ENCODE measurements at regions not wholly inside any gene's neighbourhood (a gene's known extent, or its start where the extent isn't known, plus 50 kb on each side); places are given as distances from the start of the nearest gene placed in this dataset.

DNA sequence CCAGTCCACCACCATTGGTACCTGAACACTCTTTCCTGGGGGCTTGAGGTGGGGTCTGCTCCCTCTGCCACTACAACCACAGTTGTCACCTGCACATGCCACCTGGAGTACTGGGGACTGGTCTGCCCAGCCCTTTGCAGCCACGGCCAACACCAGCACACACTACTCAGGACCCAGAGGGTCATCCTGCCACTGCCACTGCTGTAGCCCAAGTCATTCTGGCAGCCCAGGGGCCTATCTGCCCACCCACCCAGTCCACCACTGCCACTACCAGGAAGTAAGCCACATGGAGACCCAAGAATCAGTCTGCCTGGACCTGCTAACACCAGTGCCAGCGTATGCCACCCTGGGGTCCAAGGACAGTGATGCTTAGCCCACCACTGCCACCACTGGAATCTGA, 302.4 kb upstream of the TRPC7 start:
- no peak for ATAC-seq
- intact Hi-C loops (cut with micrococcal nuclease): no loop called here
- Mint-ChIP-seq H3K4me3 (no peak overlapping the region), H3K27ac (no peak overlapping the region), H3K4me1 (ENCODE audit: low read depth) (no peaks in the 10 kb centered on the region), H3K27me3 (no peaks in the 10 kb centered on the region), H3K36me3 (ENCODE audit: low read depth) (no peaks in the 10 kb centered on the region), H3K9me3 (peaks cover 1% of the 10 kb centered on the region)
- POLR2A ChIA-PET: no interaction called here
- TF ChIP-seq, protein P1, sequence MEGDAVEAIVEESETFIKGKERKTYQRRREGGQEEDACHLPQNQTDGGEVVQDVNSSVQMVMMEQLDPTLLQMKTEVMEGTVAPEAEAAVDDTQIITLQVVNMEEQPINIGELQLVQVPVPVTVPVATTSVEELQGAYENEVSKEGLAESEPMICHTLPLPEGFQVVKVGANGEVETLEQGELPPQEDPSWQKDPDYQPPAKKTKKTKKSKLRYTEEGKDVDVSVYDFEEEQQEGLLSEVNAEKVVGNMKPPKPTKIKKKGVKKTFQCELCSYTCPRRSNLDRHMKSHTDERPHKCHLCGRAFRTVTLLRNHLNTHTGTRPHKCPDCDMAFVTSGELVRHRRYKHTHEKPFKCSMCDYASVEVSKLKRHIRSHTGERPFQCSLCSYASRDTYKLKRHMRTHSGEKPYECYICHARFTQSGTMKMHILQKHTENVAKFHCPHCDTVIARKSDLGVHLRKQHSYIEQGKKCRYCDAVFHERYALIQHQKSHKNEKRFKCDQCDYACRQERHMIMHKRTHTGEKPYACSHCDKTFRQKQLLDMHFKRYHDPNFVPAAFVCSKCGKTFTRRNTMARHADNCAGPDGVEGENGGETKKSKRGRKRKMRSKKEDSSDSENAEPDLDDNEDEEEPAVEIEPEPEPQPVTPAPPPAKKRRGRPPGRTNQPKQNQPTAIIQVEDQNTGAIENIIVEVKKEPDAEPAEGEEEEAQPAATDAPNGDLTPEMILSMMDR (IDR thresholded peaks at IDR 0.05): no peak
- DNase-seq: no peak
- CTCF ChIA-PET: no interaction called here

DNA sequence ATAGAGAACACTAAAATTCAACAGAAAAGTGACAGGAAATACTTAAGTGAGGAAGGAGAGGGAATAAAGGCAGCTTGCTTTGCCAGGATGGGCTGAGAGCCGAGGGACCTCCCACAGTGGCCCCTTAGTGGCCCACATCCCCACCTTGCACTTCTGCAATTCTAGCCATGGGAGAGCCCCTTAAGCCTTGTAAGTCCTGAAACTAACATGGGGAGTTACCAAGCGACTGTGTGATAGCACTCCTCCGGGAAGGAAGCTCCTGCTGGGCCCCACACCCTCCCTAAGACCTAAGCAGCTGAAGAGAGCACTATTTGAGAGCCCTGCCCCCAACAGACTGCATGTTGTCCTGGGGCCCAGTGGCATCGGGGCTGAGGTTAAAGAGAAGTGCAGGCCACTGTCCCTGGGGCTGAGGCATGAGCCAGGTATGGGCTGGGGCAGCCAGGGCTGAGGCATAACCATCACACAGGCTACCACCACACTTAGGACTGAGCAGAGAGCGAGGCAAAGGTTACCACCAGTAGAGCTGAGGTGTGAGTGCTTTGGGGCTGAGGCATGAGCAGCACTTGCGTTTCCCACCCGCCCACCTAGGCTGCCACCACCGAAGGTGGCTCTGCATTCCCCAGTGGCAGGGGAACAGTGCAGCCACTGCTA, 301.8 kb upstream of the TRPC7 start:
- Mint-ChIP-seq H3K27me3 (no peaks in the 10 kb centered on the region), H3K36me3 (ENCODE audit: low read depth) (no peaks in the 10 kb centered on the region), H3K27ac (no peak overlapping the region), H3K4me1 (ENCODE audit: low read depth) (no peaks in the 10 kb centered on the region), H3K4me3 (no peak overlapping the region), H3K9me3 (peaks cover 1% of the 10 kb centered on the region)
- ChIA-PET CTCF (no interaction called here), POLR2A (no interaction called here)
- DNase-seq (no peak), ATAC-seq (no peak)
- TF ChIP-seq, protein P1 (IDR thresholded peaks at IDR 0.05): no peak
- intact Hi-C loops (cut with micrococcal nuclease): no loop called here

DNA sequence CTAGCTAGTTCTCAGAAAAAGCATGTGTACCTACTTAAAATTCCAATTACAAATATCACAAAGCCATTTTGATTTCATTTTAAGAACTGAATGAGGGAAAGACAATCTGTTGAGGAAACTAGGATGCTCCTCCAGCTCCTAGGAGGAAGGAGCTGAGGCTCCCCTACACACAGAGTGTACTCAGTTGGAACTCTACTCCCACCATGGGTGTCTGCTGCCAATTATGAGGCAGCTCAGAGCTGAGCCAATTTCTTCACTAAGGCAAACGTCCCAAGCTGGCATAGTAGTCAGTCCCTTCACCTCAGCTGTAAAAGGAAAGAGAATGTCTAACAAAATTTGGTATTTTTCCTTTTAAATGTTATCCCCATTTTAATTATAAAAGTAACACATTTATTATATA, 300.0 kb upstream of the TRPC7 start:
- CTCF ChIA-PET: no interaction called here
- intact Hi-C loops (cut with micrococcal nuclease): no loop called here
- Mint-ChIP-seq H3K36me3 (ENCODE audit: low read depth) (no peaks in the 10 kb centered on the region), H3K4me3 (no peak overlapping the region), H3K27me3 (no peaks in the 10 kb centered on the region), H3K4me1 (ENCODE audit: low read depth) (no peaks in the 10 kb centered on the region), H3K9me3 (peaks cover 1% of the 10 kb centered on the region), H3K27ac (no peak overlapping the region)
- ATAC-seq (no peak), DNase-seq (no peak)
- POLR2A ChIA-PET: no interaction called here
- TF ChIP-seq, protein P1 (IDR thresholded peaks at IDR 0.05): no peak

DNA sequence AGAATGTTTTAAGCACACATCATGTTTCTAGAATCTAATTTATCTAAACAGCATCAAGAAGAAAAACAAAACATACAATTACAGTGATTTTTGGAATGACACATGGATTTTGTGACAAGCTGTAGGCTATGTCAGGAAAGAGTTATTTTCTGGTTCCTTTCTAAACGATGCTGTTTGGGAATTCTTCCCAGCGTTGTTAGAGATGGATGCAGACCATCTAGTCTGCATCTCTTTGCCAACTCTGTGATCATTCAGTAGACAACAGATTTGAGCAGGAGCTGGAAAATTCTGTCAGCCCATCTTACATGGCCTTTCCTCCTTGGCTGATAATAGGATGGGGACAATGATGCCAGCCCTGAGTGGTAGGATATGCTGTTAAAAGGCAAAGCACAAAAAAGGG, 295.7 kb upstream of the TRPC7 start:
- no peaks in the 10 kb centered on the region for H3K36me3 Mint-ChIP-seq (ENCODE audit: low read depth)

DNA sequence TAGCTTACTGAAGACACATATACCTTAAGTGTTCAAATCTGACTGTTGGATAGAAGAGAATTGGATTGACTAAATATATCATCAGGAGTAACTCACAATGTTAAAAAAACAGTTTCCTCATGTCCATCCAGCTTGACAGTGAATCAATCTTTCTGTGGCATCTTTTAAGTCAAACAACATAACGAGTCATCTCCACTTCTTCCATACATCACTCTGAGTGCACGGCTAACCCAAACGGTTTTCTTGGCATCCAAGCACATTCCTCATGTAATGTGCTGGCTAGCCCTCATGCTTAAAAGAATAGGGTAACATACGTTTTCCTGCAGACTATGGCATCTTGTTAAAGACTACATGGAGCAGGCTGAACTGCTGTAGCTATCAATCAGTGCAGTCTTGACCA, 291.5 kb upstream of the TRPC7 start:
- Mint-ChIP-seq H3K9me3 (no peaks in the 10 kb centered on the region), H3K27ac (no peak overlapping the region), H3K4me3 (no peak overlapping the region), H3K4me1 (ENCODE audit: low read depth) (no peaks in the 10 kb centered on the region), H3K36me3 (ENCODE audit: low read depth) (no peaks in the 10 kb centered on the region), H3K27me3 (peaks cover 3% of the 10 kb centered on the region)
- ChIA-PET POLR2A (no interaction called here), CTCF (no interaction called here)
- ATAC-seq (no peak), DNase-seq (no peak)
- intact Hi-C loops (cut with micrococcal nuclease): no loop called here
- TF ChIP-seq, protein P1 (IDR thresholded peaks at IDR 0.05): no peak

More for the DNA sequence above, 295.7 kb upstream of the TRPC7 start:
- intact Hi-C loops (cut with micrococcal nuclease): no loop called here
- DNase-seq (no peak), ATAC-seq (no peak)
- no peaks in the 10 kb centered on the region for H3K4me1 Mint-ChIP-seq (ENCODE audit: low read depth)
- POLR2A ChIA-PET: no interaction called here
- H3K27ac Mint-ChIP-seq: no peak overlapping the region
- TF ChIP-seq, protein P1 (IDR thresholded peaks at IDR 0.05): no peak
- H3K4me3 Mint-ChIP-seq: no peak overlapping the region
- CTCF ChIA-PET: no interaction called here
- H3K27me3 Mint-ChIP-seq: no peaks in the 10 kb centered on the region
- H3K9me3 Mint-ChIP-seq: no peaks in the 10 kb centered on the region
